B cell (primary cell): ENCODE measurements at regions not wholly inside any gene's neighbourhood (a gene's known extent, or its start where the extent isn't known, plus 50 kb on each side); places are given as distances from the start of the nearest gene placed in this dataset.

ENCODE experiments used
- ATAC-seq: fragments of 200-7000 bp; cut with Tn5 transposase; one replicate; pipeline ENCODE4 v1.10.0; 2021; ENCODE audit warnings: low read depth, mild to moderate bottlenecking, moderate number of reproducible peaks, moderate library complexity
- CTCF ChIA-PET: fragments of 350-600 bp; sonication (Branson Sonifier 250); formaldehyde crosslinking; loops from one replicate; lab custom pipeline; 2021; ENCODE audit warnings: antibody characterized with exemption, inconsistent platforms; lab: Charles Lee
- POLR2A ChIA-PET: fragments of 350-600 bp; sonication (Branson Sonifier 250); formaldehyde crosslinking; loops from one replicate; lab custom pipeline; 2021; ENCODE audit warnings: antibody characterized with exemption; lab: Charles Lee
- DNase-seq: peaks from one replicate; pipeline ENCODE4 v3.0.0; 2013
- H2AFZ ChIP-seq: 2 replicates; pipeline ENCODE4 v1.6.1; 2012; ENCODE audit warnings: mild to moderate bottlenecking, low read depth, low read length; ENCODE audit not compliant: insufficient read depth, poor library complexity, severe bottlenecking
- H3K27ac ChIP-seq, 2 donors: 1 replicate in 1 of 2; 2 replicates in 1 of 2; pipeline ENCODE4 v1.5.1; 2012 to 2013; ENCODE audit warnings: low read length in 2 of 2, mild to moderate bottlenecking in 2 of 2, moderate library complexity in 1 of 2
- H3K27me3 ChIP-seq, 4 experiments: fragments of 200-600 bp in 1 of 4; sonication (generic) in 1 of 4; replicated peaks in 1 of 4; 1 replicate in 2 of 4; 2 replicates in 2 of 4; pipeline versions ENCODE4 v1.6.1 to v1.7.0; 2013 to 2016; ENCODE audit warnings: low read length in 3 of 4, mild to moderate bottlenecking in 2 of 4, mixed read lengths in 1 of 4, moderate library complexity in 1 of 4; ENCODE audit not compliant: insufficient read depth in 4 of 4, control insufficient read depth in 3 of 4; ENCODE audit errors: control extremely low read depth in 1 of 4
- H3K36me3 ChIP-seq, 2 experiments: replicated peaks in 1 of 2; 1 replicate in 1 of 2; 2 replicates in 1 of 2; pipeline versions ENCODE4 v1.6.1 to v1.7.1; 2013; ENCODE audit warnings: low read length in 1 of 2; ENCODE audit not compliant: insufficient read depth in 2 of 2, control insufficient read depth in 1 of 2; ENCODE audit errors: control extremely low read depth in 1 of 2, extremely low read depth in 1 of 2
- H3K4me1 ChIP-seq, 2 donors: fragments of 200-600 bp in 1 of 2; sonication (generic) in 1 of 2; 1 replicate in 1 of 2; 2 replicates in 1 of 2; pipeline versions ENCODE4 v1.5.1 to v1.6.1; 2013 to 2017; ENCODE audit warnings: low read length in 2 of 2; ENCODE audit not compliant: control insufficient read depth in 2 of 2, insufficient read depth in 2 of 2
- H3K4me2 ChIP-seq: replicated peaks from 2 replicates; pipeline ENCODE3; 2012; ENCODE audit warnings: mild to moderate bottlenecking, low read depth, low read length; ENCODE audit not compliant: poor library complexity, severe bottlenecking
- H3K4me3 ChIP-seq, 5 experiments: fragments of 200-600 bp in 1 of 5; sonication (generic) in 1 of 5; 1 replicate in 3 of 5; 2 replicates in 2 of 5; pipeline versions ENCODE4 v1.5.1 to v1.7.0; 2011 to 2016; ENCODE audit warnings: low read length in 4 of 5, mild to moderate bottlenecking in 4 of 5, low read depth in 2 of 5, control low read depth in 1 of 5, moderate library complexity in 1 of 5; ENCODE audit not compliant: insufficient read depth in 1 of 5; ENCODE audit errors: control extremely low read depth in 1 of 5, extremely low read depth in 1 of 5
- H3K79me2 ChIP-seq: fragments of 200-600 bp; sonication (generic); one replicate; pipeline ENCODE4 v1.6.0; 2016; ENCODE audit warnings: low read length; ENCODE audit not compliant: control insufficient read depth, insufficient read depth
- H3K9ac ChIP-seq: fragments of 200-600 bp; sonication (generic); 2 replicates; pipeline ENCODE4 v1.6.1; 2017; ENCODE audit warnings: mild to moderate bottlenecking, low read length, moderate library complexity
- H3K9me3 ChIP-seq, 3 donors: one replicate each; pipeline versions ENCODE4 v1.6.1 to v1.7.1; 2013; ENCODE audit warnings: low read length in 2 of 3; ENCODE audit not compliant: control insufficient read depth in 2 of 3, insufficient read depth in 1 of 3; ENCODE audit errors: control extremely low read depth in 1 of 3
- H4K20me1 ChIP-seq: 2 replicates; pipeline ENCODE4 v1.6.0; 2012; ENCODE audit warnings: mild to moderate bottlenecking, low read length; ENCODE audit not compliant: insufficient read depth, control insufficient read depth, poor library complexity, severe bottlenecking
- H3K27ac Mint-ChIP-seq: one replicate; pipeline ENCODE4 v1.8.0; 2021; ENCODE audit warnings: mixed read lengths
- H3K27me3 Mint-ChIP-seq: one replicate; pipeline ENCODE4 v1.8.0; 2021; ENCODE audit warnings: mixed read lengths
- H3K4me1 Mint-ChIP-seq: one replicate; pipeline ENCODE4 v1.8.0; 2021; ENCODE audit warnings: mixed read lengths
- H3K4me3 Mint-ChIP-seq: one replicate; pipeline ENCODE4 v1.8.0; 2021; ENCODE audit warnings: mixed read lengths
- H3K9me3 Mint-ChIP-seq: one replicate; pipeline ENCODE4 v1.8.0; 2022; ENCODE audit warnings: mixed read lengths; ENCODE audit not compliant: insufficient read depth
- EZH2 ChIP-seq: IDR thresholded peaks from 2 replicates; pipeline ENCODE4 v1.6.1; 2012; ENCODE audit warnings: borderline replicate concordance, low read depth, mild to moderate bottlenecking, moderate library complexity, low read length; ENCODE audit not compliant: insufficient read depth, poor library complexity, severe bottlenecking
- WGBS: methylation state at CpG from one replicate; pipeline ENCODE4 v1.1.5; 2013; ENCODE audit warnings: missing lambda C conversion rate; ENCODE audit not compliant: insufficient coverage; 5-methylcytosine and 5-hydroxymethylcytosine counted together
- intact Hi-C: fragments of 100-400 bp; cut with micrococcal nuclease; formaldehyde crosslinking; loops from one replicate; pipeline ENCODE4 v1.10.0; 2022
- TF ChIP-seq, protein P1 (sequence below): fragments of 200-600 bp; IDR thresholded peaks from one replicate; pipeline ENCODE4 v1.8.0; 2022; ENCODE audit warnings: antibody characterized with exemption, mild to moderate bottlenecking

- no peak for ATAC-seq
- no peak overlapping the region for H3K27ac ChIP-seq
- H3K9me3 ChIP-seq, result no peaks in the 10 kb centered on the region
- no peak overlapping the region for H3K4me2 ChIP-seq
- no peak overlapping the region for H3K27ac Mint-ChIP-seq
- DNase-seq, result no peak
- no peaks in the 10 kb centered on the region for H3K4me1 ChIP-seq
- no peaks in the 10 kb centered on the region for H3K36me3 ChIP-seq
- H3K9me3 Mint-ChIP-seq, result no peaks in the 10 kb centered on the region
- TF ChIP-seq, protein P1, sequence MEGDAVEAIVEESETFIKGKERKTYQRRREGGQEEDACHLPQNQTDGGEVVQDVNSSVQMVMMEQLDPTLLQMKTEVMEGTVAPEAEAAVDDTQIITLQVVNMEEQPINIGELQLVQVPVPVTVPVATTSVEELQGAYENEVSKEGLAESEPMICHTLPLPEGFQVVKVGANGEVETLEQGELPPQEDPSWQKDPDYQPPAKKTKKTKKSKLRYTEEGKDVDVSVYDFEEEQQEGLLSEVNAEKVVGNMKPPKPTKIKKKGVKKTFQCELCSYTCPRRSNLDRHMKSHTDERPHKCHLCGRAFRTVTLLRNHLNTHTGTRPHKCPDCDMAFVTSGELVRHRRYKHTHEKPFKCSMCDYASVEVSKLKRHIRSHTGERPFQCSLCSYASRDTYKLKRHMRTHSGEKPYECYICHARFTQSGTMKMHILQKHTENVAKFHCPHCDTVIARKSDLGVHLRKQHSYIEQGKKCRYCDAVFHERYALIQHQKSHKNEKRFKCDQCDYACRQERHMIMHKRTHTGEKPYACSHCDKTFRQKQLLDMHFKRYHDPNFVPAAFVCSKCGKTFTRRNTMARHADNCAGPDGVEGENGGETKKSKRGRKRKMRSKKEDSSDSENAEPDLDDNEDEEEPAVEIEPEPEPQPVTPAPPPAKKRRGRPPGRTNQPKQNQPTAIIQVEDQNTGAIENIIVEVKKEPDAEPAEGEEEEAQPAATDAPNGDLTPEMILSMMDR, result no peak
- TF ChIP-seq EZH2, result no peak
- no CpG with 5 or more reads among the region's 2 CpGs for WGBS
- no peak overlapping the region for H2AFZ ChIP-seq
- no peak overlapping the region for H3K4me3 Mint-ChIP-seq
- no peaks in the 10 kb centered on the region for H3K27me3 Mint-ChIP-seq
- POLR2A ChIA-PET, result no interaction called here
- intact Hi-C loops, result no loop called here
- no peak overlapping the region for H3K4me3 ChIP-seq
- CTCF ChIA-PET, result no interaction called here
- H3K9ac ChIP-seq, result no peak overlapping the region
- H3K79me2 ChIP-seq, result no peaks in the 10 kb centered on the region
- H3K27me3 ChIP-seq, result no peaks in the 10 kb centered on the region
- no peaks in the 10 kb centered on the region for H4K20me1 ChIP-seq
- H3K4me1 Mint-ChIP-seq, result no peaks in the 10 kb centered on the region
Observed at GRCh38 chr3:148598619-148599018, 99.1 kb upstream of the AGTR1 start.

DNA sequence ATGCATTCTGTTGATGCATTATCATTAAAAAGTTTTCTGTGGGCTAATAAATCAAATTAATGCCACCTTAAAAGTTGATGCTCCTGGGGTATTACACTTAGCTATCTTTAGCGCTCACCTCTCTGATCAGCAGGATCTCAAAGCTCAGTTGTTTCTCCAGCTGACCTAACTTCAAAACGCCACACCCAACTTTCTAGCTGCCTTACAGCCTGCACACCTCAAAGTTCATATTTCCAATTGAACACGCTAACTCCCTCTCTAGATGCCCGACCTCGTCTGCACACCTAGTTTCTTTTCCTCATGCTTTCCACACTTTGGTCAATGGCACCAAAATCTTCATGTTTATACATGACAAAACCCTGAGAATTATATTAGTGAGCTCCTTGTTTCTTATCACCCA, 98.2 kb upstream of the AGTR1 start:
- H3K27ac Mint-ChIP-seq, result no peak overlapping the region
- Histone ChIP-seq H3K27ac (no peak overlapping the region), H3K79me2 (no peaks in the 10 kb centered on the region), H3K4me1 (no peaks in the 10 kb centered on the region), H3K36me3 (no peaks in the 10 kb centered on the region), H3K9me3 (no peaks in the 10 kb centered on the region), H3K4me3 (no peak overlapping the region), H4K20me1 (no peaks in the 10 kb centered on the region), H3K27me3 (no peaks in the 10 kb centered on the region), H3K4me2 (no peak overlapping the region), H3K9ac (no peak overlapping the region), H2AFZ (no peak overlapping the region)
- TF ChIP-seq, protein P1, result no peak
- no peak for TF ChIP-seq EZH2
- CTCF ChIA-PET, result no interaction called here
- H3K4me3 Mint-ChIP-seq, result no peak overlapping the region
- no peaks in the 10 kb centered on the region for H3K9me3 Mint-ChIP-seq
- no peaks in the 10 kb centered on the region for H3K27me3 Mint-ChIP-seq
- DNase-seq (no peak), ATAC-seq (no peak)
- POLR2A ChIA-PET, result no interaction called here
- intact Hi-C loops, result no loop called here
- no peaks in the 10 kb centered on the region for H3K4me1 Mint-ChIP-seq
- WGBS, result 81% methylated on average over 5 of the region's 5 CpGs
